Stomach (tissue), 8 donors: ENCODE measurements at regions not wholly inside any gene's neighbourhood (a gene's known extent, or its start where the extent isn't known, plus 50 kb on each side); places are given as distances from the start of the nearest gene placed in this dataset.

Experiments used
- DNase-seq, 2 donors: peaks; one replicate each; pipeline versions ENCODE4 v3.0.0 to v3.0.0-alpha.2; 2013 to 2019
- H3K27ac ChIP-seq, 5 donors: fragments of 200-600 bp in 4 of 5; sonication (generic) in 4 of 5; one replicate each; pipeline ENCODE4 v1.5.1; 2013 to 2019; ENCODE audit warnings: mild to moderate bottlenecking in 1 of 5, moderate library complexity in 1 of 5
- H3K27me3 ChIP-seq, 3 donors: fragments of 200-600 bp; sonication (generic); one replicate each; pipeline ENCODE4 v1.5.1; 2017 to 2019; ENCODE audit warnings: mixed run types in 1 of 3
- H3K36me3 ChIP-seq, 4 donors: fragments of 200-600 bp; sonication (generic); 1 replicate in 3 of 4; 2 replicates in 1 of 4; pipeline ENCODE4 v1.5.1; 2016 to 2019
- H3K4me1 ChIP-seq, 4 donors: fragments of 200-600 bp; sonication (generic); one replicate each; pipeline ENCODE4 v1.5.1; 2016 to 2019
- H3K4me3 ChIP-seq, 4 donors: fragments of 200-600 bp; sonication (generic) in 3 of 4; one replicate each; pipeline ENCODE4 v1.5.1; 2016 to 2019; ENCODE audit warnings: mild to moderate bottlenecking in 1 of 4
- H3K9me3 ChIP-seq, 4 donors: fragments of 200-600 bp; sonication (generic); one replicate each; pipeline ENCODE4 v1.5.1; 2016 to 2019
- CTCF ChIP-seq, 7 experiments: fragments of 450-650 bp in 4 of 7; fragments of 200-600 bp in 3 of 7; sonication (generic) in 3 of 7; IDR thresholded peaks; one replicate each; pipeline ENCODE4 v1.5.1; 2016 to 2019; ENCODE audit warnings: antibody characterized with exemption in 7 of 7, control low read depth in 2 of 7, mild to moderate bottlenecking in 1 of 7
- EP300 ChIP-seq: sonication (generic); formaldehyde crosslinking; IDR thresholded peaks from one replicate; pipeline ENCODE4 v1.6.1; 2017; ENCODE audit warnings: antibody characterized with exemption
- POLR2A ChIP-seq, 4 donors: fragments of 450-650 bp; IDR thresholded peaks; one replicate each; pipeline ENCODE4 v1.6.1; 2016; ENCODE audit warnings: antibody characterized with exemption in 4 of 4, control low read depth in 2 of 4, mild to moderate bottlenecking in 1 of 4, moderate library complexity in 1 of 4
- POLR2AphosphoS5 ChIP-seq, 3 donors: sonication (generic); formaldehyde crosslinking; IDR thresholded peaks; one replicate each; pipeline ENCODE4 v1.6.1; 2016; ENCODE audit warnings: antibody characterized with exemption in 3 of 3
- WGBS, 5 donors: extraction: QIAGEN DNeasy Blood & Tissue Kit in 3 of 5; methylation state at CpG; one replicate each; pipeline versions ENCODE4 v1.1.5 to v1.1.7; 2013 to 2018; 5-methylcytosine and 5-hydroxymethylcytosine counted together
- intact Hi-C: fragments of 100-400 bp; cut with DNase I; formaldehyde crosslinking; loops from one replicate; pipeline ENCODE4 v1.15.1; 2023; ENCODE audit warnings: low total_unique reads
- donor health status: healthy with polysubstance abuse.
- donor health status: Bipolar disorder and iron deficiency.
- donor health status: healthy.

GRCh38 chr1:104979651-104980050, 1230.0 kb downstream of the AMY1C start:
- TF ChIP-seq POLR2AphosphoS5 (IDR thresholded peaks at IDR 0.05), result no peak
- no peak for TF ChIP-seq POLR2A (IDR thresholded peaks at IDR 0.05)
- no peak for TF ChIP-seq EP300
- no peak for TF ChIP-seq CTCF (IDR thresholded peaks at IDR 0.05)
- intact Hi-C loops, result no loop called here
- no peaks in the 10 kb centered on the region for H3K4me1 ChIP-seq
- 43 to 77% (median 65%) methylated on average over 1 of the region's 1 CpG for WGBS, 5 donors
- H3K4me3 ChIP-seq, result no peak overlapping the region
- DNase-seq, result no peak
- peaks cover 0 to 1% (median 0%) of the 10 kb centered on the region in 4 donors for H3K9me3 ChIP-seq
- H3K27me3 ChIP-seq, result no peaks in the 10 kb centered on the region
- no peaks in the 10 kb centered on the region for H3K36me3 ChIP-seq
- no peak overlapping the region for H3K27ac ChIP-seq

- Histone ChIP-seq H3K27me3 (no peaks in the 10 kb centered on the region), H3K27ac (no peak overlapping the region), H3K4me1 (no peaks in the 10 kb centered on the region), H3K4me3 (no peak overlapping the region), H3K9me3 (peaks cover 0 to 10% (median 2%) of the 10 kb centered on the region in 4 donors), H3K36me3 (no peaks in the 10 kb centered on the region)
- 51 to 95% (median 67%) methylated on average over 1 of the region's 1 CpG for WGBS, 5 donors
- TF ChIP-seq POLR2A (IDR thresholded peaks at IDR 0.05) (no peak), EP300 (no peak), POLR2AphosphoS5 (IDR thresholded peaks at IDR 0.05) (no peak), CTCF (IDR thresholded peaks at IDR 0.05) (no peak)
- no peak for DNase-seq
- intact Hi-C loops, result no loop called here
Measured at GRCh38 chr1:104987210-104987609, 1237.5 kb downstream of the AMY1C start.

- TF ChIP-seq CTCF (IDR thresholded peaks at IDR 0.05) (no peak), EP300 (no peak), POLR2AphosphoS5 (IDR thresholded peaks at IDR 0.05) (no peak), POLR2A (IDR thresholded peaks at IDR 0.05) (no peak)
- DNase-seq, result no peak
- peaks cover 0 to 10% (median 2%) of the 10 kb centered on the region in 4 donors for H3K9me3 ChIP-seq
- H3K36me3 ChIP-seq, result no peaks in the 10 kb centered on the region
- H3K27ac ChIP-seq, result no peak overlapping the region
- 87 to 94% (median 93%) methylated on average over 3 of the region's 3 CpGs for WGBS, 5 donors
- H3K4me3 ChIP-seq, result no peak overlapping the region
- intact Hi-C loops, result no loop called here
- no peaks in the 10 kb centered on the region for H3K4me1 ChIP-seq
- no peaks in the 10 kb centered on the region for H3K27me3 ChIP-seq
Measured at GRCh38 chr1:104989012-104989411, 1239.3 kb downstream of the AMY1C start.

GRCh38 chr1:104991702-104992101, 1242.0 kb downstream of the AMY1C start:
- Histone ChIP-seq H3K36me3 (no peaks in the 10 kb centered on the region), H3K27me3 (no peaks in the 10 kb centered on the region), H3K9me3 (no peaks in the 10 kb centered on the region), H3K4me3 (no peak overlapping the region), H3K4me1 (no peaks in the 10 kb centered on the region), H3K27ac (no peak overlapping the region)
- TF ChIP-seq CTCF (IDR thresholded peaks at IDR 0.05), result no peak
- no peak for TF ChIP-seq EP300
- TF ChIP-seq POLR2A (IDR thresholded peaks at IDR 0.05), result no peak
- TF ChIP-seq POLR2AphosphoS5 (IDR thresholded peaks at IDR 0.05), result no peak
- no peak for DNase-seq
- intact Hi-C loops, result no loop called here
- WGBS, 5 donors, result 53 to 72% (median 56%) methylated on average over 3 of the region's 3 CpGs
